ENCODE measurements at regions not wholly inside any gene's neighbourhood (a gene's known extent, or its start where the extent isn't known, plus 50 kb on each side); places are given as distances from the start of the nearest gene placed in this dataset.

DNA sequence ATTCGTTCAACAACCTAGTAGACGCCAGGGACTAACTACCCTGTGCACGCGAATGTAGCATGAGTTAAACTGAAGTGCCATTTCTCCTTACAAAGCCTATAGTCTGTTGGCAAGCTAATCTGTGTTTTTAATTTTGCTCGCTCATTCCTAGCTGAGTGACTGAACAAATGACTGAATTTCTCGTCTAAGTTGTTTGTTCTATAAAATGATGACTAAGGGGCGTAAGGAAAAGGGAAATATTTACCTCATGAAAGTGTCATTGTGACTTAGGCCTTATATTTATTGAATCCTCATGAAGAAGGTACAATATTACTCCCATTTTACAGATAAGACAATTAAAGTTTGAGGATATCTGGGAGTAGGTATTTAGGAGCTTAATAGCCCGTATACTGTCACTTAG, 818.3 kb upstream of the ALCAM start:
- no peak overlapping the region for H3K4me3 ChIP-seq (replicated peaks; ENCODE audit: low read depth, low read length)
- no peak for TF ChIP-seq CTCF (IDR thresholded peaks at IDR 0.05; ENCODE audit: low read depth, low read length, missing control alignments)
- no peak for DNase-seq (ENCODE audit: extremely low read depth, low read depth)

DNA sequence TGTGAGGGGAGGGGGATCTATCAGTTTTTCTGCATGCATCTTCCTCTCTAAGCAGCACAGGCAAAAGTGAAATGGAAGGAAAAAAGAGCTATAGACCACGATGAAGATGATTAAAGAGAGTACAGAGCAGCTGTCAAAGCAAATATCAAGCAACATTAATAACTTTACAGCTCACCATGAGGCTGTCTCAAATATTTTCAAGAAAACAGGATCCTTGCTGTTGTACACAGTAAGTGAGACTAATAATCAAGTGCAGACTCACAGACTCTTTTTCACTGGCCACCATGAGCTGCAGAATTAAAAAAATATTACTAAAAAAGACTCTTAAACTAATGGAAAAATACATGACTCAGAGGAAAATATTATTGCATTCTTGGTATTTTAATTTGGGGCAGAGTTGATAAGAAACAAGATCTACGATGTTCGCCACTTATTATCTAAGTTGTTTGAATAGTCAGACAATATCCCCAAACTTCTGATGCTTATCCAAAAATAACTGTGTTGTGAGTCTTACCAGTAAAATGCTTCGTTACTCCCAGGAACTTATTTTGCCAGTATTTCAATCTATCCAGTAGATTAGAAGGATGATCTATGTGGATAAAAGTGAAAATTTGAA, 817.5 kb upstream of the ALCAM start:
- no peak overlapping the region for H3K4me3 ChIP-seq (replicated peaks; ENCODE audit: low read depth, low read length)
- TF ChIP-seq CTCF (IDR thresholded peaks at IDR 0.05; ENCODE audit: low read depth, low read length, missing control alignments), result no peak
- DNase-seq (ENCODE audit: extremely low read depth, low read depth), result no peak

DNA sequence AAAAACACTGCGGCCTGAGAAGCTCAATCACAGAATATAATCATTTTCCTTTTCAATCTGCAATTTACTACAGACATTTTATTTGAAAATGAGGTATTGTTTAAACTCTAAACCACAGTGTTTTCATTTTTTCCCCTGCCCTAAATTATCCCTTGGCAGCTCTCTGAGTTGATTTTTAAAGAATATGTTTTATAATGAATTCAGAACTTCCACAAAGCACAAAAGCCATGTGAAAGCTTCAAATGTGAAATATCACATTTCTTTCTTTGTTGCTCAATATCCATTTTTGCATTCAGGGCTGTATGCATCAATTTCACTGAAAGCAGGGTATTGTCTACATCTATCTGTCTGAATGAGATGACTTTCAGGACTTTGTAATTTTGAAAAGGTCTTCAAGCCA, 813.6 kb upstream of the ALCAM start:
- no peak for TF ChIP-seq CTCF (IDR thresholded peaks at IDR 0.05; ENCODE audit: low read depth, low read length, missing control alignments)
- DNase-seq (ENCODE audit: extremely low read depth, low read depth), result no peak
- H3K4me3 ChIP-seq (replicated peaks; ENCODE audit: low read depth, low read length), result no peak overlapping the region

GRCh38 chr3:104554425-104554824, 812.3 kb upstream of the ALCAM start:
- H3K4me3 ChIP-seq (replicated peaks; ENCODE audit: low read depth, low read length), result no peak overlapping the region
- no peak for TF ChIP-seq CTCF (IDR thresholded peaks at IDR 0.05; ENCODE audit: low read depth, low read length, missing control alignments)
- DNase-seq (ENCODE audit: extremely low read depth, low read depth), result no peak

DNA sequence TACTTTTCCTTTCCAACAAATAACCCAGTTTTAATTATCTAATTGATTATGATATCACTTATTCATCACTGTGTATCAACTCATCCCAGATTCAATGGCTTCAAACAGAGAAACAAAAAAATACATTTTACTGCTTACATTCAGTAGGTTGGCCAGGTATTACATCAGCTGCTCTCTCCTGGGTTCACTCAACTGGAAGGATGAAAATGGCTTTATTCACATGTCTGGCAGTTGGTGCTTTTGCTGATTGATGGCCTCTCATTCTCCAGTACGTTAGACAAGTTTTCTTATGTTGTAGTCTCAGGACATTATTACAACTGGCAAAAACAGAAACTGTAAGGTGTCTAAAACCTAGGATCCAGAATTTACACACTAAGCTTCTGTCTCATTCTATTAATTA, 811.0 kb upstream of the ALCAM start:
- no peak overlapping the region for H3K4me3 ChIP-seq (replicated peaks; ENCODE audit: low read depth, low read length)
- TF ChIP-seq CTCF (IDR thresholded peaks at IDR 0.05; ENCODE audit: low read depth, low read length, missing control alignments), result no peak
- no peak for DNase-seq (ENCODE audit: extremely low read depth, low read depth)

DNA sequence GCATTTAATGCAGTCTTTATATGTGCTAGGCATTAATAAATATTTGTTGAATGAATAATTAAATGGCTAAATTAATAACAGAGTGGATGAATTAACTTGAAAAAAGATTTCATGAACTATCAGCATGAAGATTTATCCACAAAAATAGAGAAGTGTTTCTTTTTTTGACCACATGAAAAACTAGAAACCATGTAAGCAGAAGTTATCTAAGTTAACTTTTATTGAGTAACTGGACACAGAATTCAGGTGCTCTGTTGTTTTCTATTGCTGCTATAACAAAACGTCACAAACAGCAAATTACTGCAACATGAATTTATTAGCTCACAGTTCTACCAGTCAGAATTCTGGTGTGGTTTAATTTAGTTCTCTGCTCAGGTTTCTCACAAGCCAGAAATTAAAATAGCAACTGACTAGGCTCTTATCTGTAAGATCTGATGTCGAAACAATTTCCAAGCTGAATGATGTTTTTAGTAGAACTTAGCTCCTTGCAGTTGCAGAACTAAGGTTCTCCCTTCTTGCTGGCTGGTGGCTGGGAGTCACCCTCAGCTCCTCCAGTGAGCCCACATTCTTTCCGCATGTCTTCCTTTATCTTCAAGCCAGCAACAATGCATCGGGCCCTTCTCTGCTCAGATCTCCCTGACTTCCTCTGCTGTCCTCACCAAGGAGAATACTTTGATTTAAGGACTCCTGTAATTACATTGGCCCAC, 810.2 kb upstream of the ALCAM start:
- no peak for DNase-seq (ENCODE audit: extremely low read depth, low read depth)
- H3K4me3 ChIP-seq (replicated peaks; ENCODE audit: low read depth, low read length), result no peak overlapping the region
- TF ChIP-seq CTCF (IDR thresholded peaks at IDR 0.05; ENCODE audit: low read depth, low read length, missing control alignments), result no peak

All from HFF-Myc (cell line).